Endothelial cell of umbilical vein (primary cell): ENCODE measurements at regions not wholly inside any gene's neighbourhood (a gene's known extent, or its start where the extent isn't known, plus 50 kb on each side); places are given as distances from the start of the nearest gene placed in this dataset.

ENCODE experiments used
- BruUV-seq: library from RNA; stranded (reverse); fragments of 400-500 nt; replicated peaks from 2 replicates; lab custom pipeline; 2021; lab: Mats Ljungman, UMichigan
- CTCF ChIA-PET: fragments of 300-600, 350-600 bp; sonication (Branson Sonifier 250); formaldehyde crosslinking; loops from one replicate; lab custom pipeline; 2021; ENCODE audit warnings: antibody characterized with exemption, inconsistent platforms; lab: Charles Lee
- POLR2A ChIA-PET: fragments of 300-600, 350-600 bp; sonication (Branson Sonifier 250); formaldehyde crosslinking; loops from one replicate; lab custom pipeline; 2021; ENCODE audit warnings: antibody characterized with exemption, inconsistent platforms; lab: Charles Lee
- DNase-seq: peaks from one replicate; pipeline ENCODE4 v3.0.0-alpha.2; 2011; ENCODE audit warnings: low read depth, low spot score
- FAIRE-seq: peaks from 2 replicates; lab custom pipeline; 2011; peaks lifted over from hg19 to GRCh38; lab: Jason Lieb, UNC
- H2AFZ ChIP-seq: 2 replicates; pipeline ENCODE4 v1.6.0; 2012; ENCODE audit warnings: low read depth, low read length, control low read depth, inconsistent platforms
- H3K27ac ChIP-seq: 2 replicates; pipeline ENCODE4 v1.5.1; 2011; ENCODE audit warnings: low read depth, mild to moderate bottlenecking, control low read depth, low read length, moderate library complexity; ENCODE audit not compliant: insufficient read depth
- H3K27me3 ChIP-seq, 2 experiments: 2 replicates each; pipeline versions ENCODE4 v1.6.0 to v1.6.1; 2011; ENCODE audit warnings: low read length in 2 of 2, mixed read lengths in 1 of 2; ENCODE audit not compliant: control insufficient read depth in 2 of 2, insufficient read depth in 2 of 2
- H3K36me3 ChIP-seq, 2 experiments: 2 replicates in 1 of 2; 3 replicates in 1 of 2; pipeline ENCODE4 v1.5.1; 2011; ENCODE audit warnings: low read length in 2 of 2, mild to moderate bottlenecking in 1 of 2, moderate library complexity in 1 of 2; ENCODE audit not compliant: control insufficient read depth in 2 of 2, insufficient read depth in 2 of 2; ENCODE audit errors: extremely low read depth in 1 of 2
- H3K4me1 ChIP-seq: 3 replicates; pipeline ENCODE4 v1.5.1; 2011; ENCODE audit warnings: mild to moderate bottlenecking, low read length; ENCODE audit not compliant: control insufficient read depth, insufficient read depth; ENCODE audit errors: extremely low read depth
- H3K4me2 ChIP-seq: 2 replicates; pipeline ENCODE4 v1.6.1; 2011; ENCODE audit warnings: low read length, control low read depth, mixed read lengths; ENCODE audit not compliant: insufficient read depth
- H3K4me3 ChIP-seq, 3 experiments: fragments of 200-600 bp in 1 of 3; sonication (generic), shearing (Covaris generic) in 1 of 3; replicated peaks in 1 of 3; 2 replicates each; pipeline ENCODE4 v1.5.1; 2011 to 2016; ENCODE audit warnings: control low read depth in 3 of 3, low read length in 3 of 3, mild to moderate bottlenecking in 2 of 3, inconsistent platforms in 1 of 3, low read depth in 1 of 3, moderate library complexity in 1 of 3; ENCODE audit not compliant: insufficient read depth in 1 of 3
- H3K79me2 ChIP-seq: 2 replicates; pipeline ENCODE4 v1.6.0; 2012; ENCODE audit warnings: low read length, inconsistent platforms; ENCODE audit not compliant: control insufficient read depth, insufficient read depth
- H3K9ac ChIP-seq: replicated peaks from 2 replicates; pipeline ENCODE3; 2011; ENCODE audit warnings: low read length, control low read depth; ENCODE audit not compliant: insufficient read depth; ENCODE audit errors: extremely low read depth
- H3K9me1 ChIP-seq: replicated peaks from 3 replicates; pipeline ENCODE4 v1.6.0; 2011; ENCODE audit warnings: mild to moderate bottlenecking, low read length; ENCODE audit not compliant: control insufficient read depth, insufficient read depth; ENCODE audit errors: extremely low read depth
- H3K9me3 ChIP-seq: replicated peaks from 2 replicates; pipeline ENCODE4 v1.5.1; 2012; ENCODE audit warnings: low read length, inconsistent platforms; ENCODE audit not compliant: control insufficient read depth, insufficient read depth
- H4K20me1 ChIP-seq: replicated peaks from 2 replicates; pipeline ENCODE3; 2011; ENCODE audit warnings: mild to moderate bottlenecking, low read length; ENCODE audit not compliant: control insufficient read depth, insufficient read depth; ENCODE audit errors: extremely low read depth
- CTCF ChIP-seq, 2 donors: IDR thresholded peaks; 1 replicate in 1 of 2; 2 replicates in 1 of 2; pipeline ENCODE4 v1.5.1; 2011; ENCODE audit warnings: low read length in 2 of 2, mild to moderate bottlenecking in 2 of 2, moderate library complexity in 2 of 2, control low read depth in 1 of 2, inconsistent platforms in 1 of 2, low read depth in 1 of 2; ENCODE audit not compliant: insufficient read depth in 1 of 2; ENCODE audit errors: extremely low read depth in 1 of 2
- EZH2 ChIP-seq: IDR thresholded peaks from 2 replicates; pipeline ENCODE4 v1.6.1; 2012; ENCODE audit warnings: borderline replicate concordance, low read depth, mild to moderate bottlenecking, moderate library complexity, low read length, inconsistent platforms; ENCODE audit not compliant: severe bottlenecking
- FOS ChIP-seq: IDR thresholded peaks from 2 replicates; pipeline ENCODE4 v1.6.1; 2011; ENCODE audit warnings: mild to moderate bottlenecking, low read length, moderate library complexity, borderline replicate concordance; ENCODE audit not compliant: insufficient read depth
- GATA2 ChIP-seq: IDR thresholded peaks from 2 replicates; pipeline ENCODE4 v1.7.0; 2011; ENCODE audit warnings: low read depth, mild to moderate bottlenecking, moderate library complexity, mixed read lengths, low read length; ENCODE audit not compliant: insufficient read length, insufficient read depth
- JUN ChIP-seq: IDR thresholded peaks from 2 replicates; pipeline ENCODE4 v1.6.1; 2011; ENCODE audit warnings: borderline replicate concordance, low read depth; ENCODE audit not compliant: insufficient read length, insufficient read depth
- MAX ChIP-seq: IDR thresholded peaks from 2 replicates; pipeline ENCODE4 v1.6.1; 2011; ENCODE audit not compliant: insufficient read depth, insufficient read length
- MYC ChIP-seq: IDR thresholded peaks from one replicate; pipeline ENCODE4 v1.6.1; 2011; ENCODE audit warnings: mild to moderate bottlenecking, low read depth, low read length
- POLR2A ChIP-seq: IDR thresholded peaks from 2 replicates; pipeline ENCODE4 v1.6.1; 2012; ENCODE audit warnings: low read depth, mild to moderate bottlenecking, control low read depth, low read length
- POLR2AphosphoS5 ChIP-seq: IDR thresholded peaks from 2 replicates; pipeline ENCODE4 v1.6.1; 2012; ENCODE audit warnings: low read depth, mild to moderate bottlenecking, control low read depth, low read length, moderate library complexity; ENCODE audit not compliant: insufficient read depth
- dilution Hi-C: fragments of 300-500 bp; cut with MboI; formaldehyde crosslinking; loops from one replicate; pipeline ENCODE4 v1.15.0; 2019; ENCODE audit warnings: low sequenced_read_pairs; ENCODE audit not compliant: extremely low pct_ligation_motif_present
- intact Hi-C: fragments of 100-400 bp; cut with micrococcal nuclease; formaldehyde crosslinking; loops from one replicate; pipeline ENCODE4 v1.10.0; 2022

- Histone ChIP-seq H4K20me1 (no peaks in the 10 kb centered on the region), H3K36me3 (no peaks in the 10 kb centered on the region), H3K9me3 (no peaks in the 10 kb centered on the region), H3K79me2 (no peaks in the 10 kb centered on the region), H2AFZ (no peak overlapping the region), H3K4me3 (no peak overlapping the region), H3K9me1 (no peaks in the 10 kb centered on the region), H3K9ac (no peak overlapping the region), H3K4me2 (no peak overlapping the region), H3K27me3 (no peaks in the 10 kb centered on the region), H3K4me1 (no peaks in the 10 kb centered on the region), H3K27ac (no peak overlapping the region)
- TF ChIP-seq JUN (no peak), FOS (no peak), EZH2 (no peak), POLR2A (no peak), POLR2AphosphoS5 (no peak), CTCF (IDR thresholded peaks at IDR 0.05; ENCODE audit: extremely low read depth in 1 of 2, insufficient read depth in 1 of 2, low read depth in 1 of 2, low read length in 2 of 2) (no peak), MYC (no peak), GATA2 (no peak), MAX (no peak)
- no peak for DNase-seq
- ChIA-PET CTCF (interaction anchor here (0.6 kb wide), 1 partner anchor 8 kb away, joined by 3 read pairs; no protein-coding TSS in a partner anchor), POLR2A (no interaction called here)
- dilution Hi-C loops: no loop called here
- BruUV-seq: no TSS peak
- intact Hi-C loops: no loop called here
- no peak for FAIRE-seq
Measured at GRCh38 chr10:47245731-47246350, 54.2 kb upstream of the GDF10 start.
